ENCODE measurements at regions not wholly inside any gene's neighbourhood (a gene's known extent, or its start where the extent isn't known, plus 50 kb on each side); places are given as distances from the start of the nearest gene placed in this dataset.

DNA sequence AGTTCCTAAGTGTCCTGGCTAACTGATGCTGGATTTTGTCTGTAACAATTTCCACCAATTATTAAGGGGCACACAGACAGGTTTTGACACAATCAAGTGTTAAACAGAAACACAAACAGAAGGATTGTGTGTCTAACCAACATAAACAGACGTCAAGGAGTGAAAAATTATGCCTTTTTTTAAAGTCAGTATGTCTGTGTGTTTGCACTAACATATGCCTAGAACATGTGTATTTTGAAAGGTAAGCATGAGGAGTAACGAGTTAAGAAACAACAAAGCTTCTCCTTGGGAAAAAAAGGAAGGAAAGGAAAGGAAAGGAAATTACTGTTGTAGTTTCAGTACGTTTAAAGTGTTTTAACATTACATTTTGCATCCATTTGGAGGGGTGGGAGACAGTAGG is 466.3 kb upstream of the ID4 start:
- TF ChIP-seq, protein P1, sequence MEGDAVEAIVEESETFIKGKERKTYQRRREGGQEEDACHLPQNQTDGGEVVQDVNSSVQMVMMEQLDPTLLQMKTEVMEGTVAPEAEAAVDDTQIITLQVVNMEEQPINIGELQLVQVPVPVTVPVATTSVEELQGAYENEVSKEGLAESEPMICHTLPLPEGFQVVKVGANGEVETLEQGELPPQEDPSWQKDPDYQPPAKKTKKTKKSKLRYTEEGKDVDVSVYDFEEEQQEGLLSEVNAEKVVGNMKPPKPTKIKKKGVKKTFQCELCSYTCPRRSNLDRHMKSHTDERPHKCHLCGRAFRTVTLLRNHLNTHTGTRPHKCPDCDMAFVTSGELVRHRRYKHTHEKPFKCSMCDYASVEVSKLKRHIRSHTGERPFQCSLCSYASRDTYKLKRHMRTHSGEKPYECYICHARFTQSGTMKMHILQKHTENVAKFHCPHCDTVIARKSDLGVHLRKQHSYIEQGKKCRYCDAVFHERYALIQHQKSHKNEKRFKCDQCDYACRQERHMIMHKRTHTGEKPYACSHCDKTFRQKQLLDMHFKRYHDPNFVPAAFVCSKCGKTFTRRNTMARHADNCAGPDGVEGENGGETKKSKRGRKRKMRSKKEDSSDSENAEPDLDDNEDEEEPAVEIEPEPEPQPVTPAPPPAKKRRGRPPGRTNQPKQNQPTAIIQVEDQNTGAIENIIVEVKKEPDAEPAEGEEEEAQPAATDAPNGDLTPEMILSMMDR (IDR thresholded peaks at IDR 0.05; ENCODE audit: low read depth, low read length), result no peak
- TF ChIP-seq, protein P2, sequence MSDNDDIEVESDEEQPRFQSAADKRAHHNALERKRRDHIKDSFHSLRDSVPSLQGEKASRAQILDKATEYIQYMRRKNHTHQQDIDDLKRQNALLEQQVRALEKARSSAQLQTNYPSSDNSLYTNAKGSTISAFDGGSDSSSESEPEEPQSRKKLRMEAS (IDR thresholded peaks at IDR 0.05; ENCODE audit: low read depth, low read length), result no peak
